ENCODE measurements at regions not wholly inside any gene's neighbourhood (a gene's known extent, or its start where the extent isn't known, plus 50 kb on each side); places are given as distances from the start of the nearest gene placed in this dataset.

GRCh38 chr10:90407131-90407530 lies 450.7 kb downstream of the HTR7 start:
- Histone ChIP-seq H3K27me3 (ENCODE audit: control insufficient read depth, insufficient read depth, low read length) (no peaks in the 10 kb centered on the region), H3K36me3 (ENCODE audit: insufficient read depth, low read length) (no peaks in the 10 kb centered on the region), H3K4me2 (ENCODE audit: low read length) (peak overlapping the region; percentile 31), H3K4me3 (ENCODE audit: low read length) (no peak overlapping the region), H3K9me3 (replicated peaks; ENCODE audit: low read length) (no peaks in the 10 kb centered on the region), H3K9ac (ENCODE audit: low read depth, low read length) (no peak overlapping the region), H3K4me1 (ENCODE audit: control insufficient read depth, insufficient read depth, low read length) (peaks cover 11% of the 10 kb centered on the region)

- Histone ChIP-seq H3K27me3 (ENCODE audit: control insufficient read depth, insufficient read depth, low read length) (no peaks in the 10 kb centered on the region), H3K4me3 (ENCODE audit: low read length) (no peak overlapping the region), H3K36me3 (ENCODE audit: insufficient read depth, low read length) (no peaks in the 10 kb centered on the region), H3K9me3 (replicated peaks; ENCODE audit: low read length) (no peaks in the 10 kb centered on the region), H3K4me2 (ENCODE audit: low read length) (no peak overlapping the region), H3K9ac (ENCODE audit: low read depth, low read length) (no peak overlapping the region), H3K4me1 (ENCODE audit: control insufficient read depth, insufficient read depth, low read length) (peaks cover 18% of the 10 kb centered on the region)
Measured at GRCh38 chr10:90407851-90408250, 450.0 kb downstream of the HTR7 start.

GRCh38 chr10:90412582-90412981 lies 445.3 kb downstream of the HTR7 start:
- Histone ChIP-seq H3K4me3 (ENCODE audit: low read length) (no peak overlapping the region), H3K36me3 (ENCODE audit: insufficient read depth, low read length) (no peaks in the 10 kb centered on the region), H3K4me1 (ENCODE audit: control insufficient read depth, insufficient read depth, low read length) (peaks cover 28% of the 10 kb centered on the region), H3K9me3 (replicated peaks; ENCODE audit: low read length) (no peaks in the 10 kb centered on the region), H3K4me2 (ENCODE audit: low read length) (peak overlapping the region; percentile 75), H3K27me3 (ENCODE audit: control insufficient read depth, insufficient read depth, low read length) (no peaks in the 10 kb centered on the region), H3K9ac (ENCODE audit: low read depth, low read length) (no peak overlapping the region)

GRCh38 chr10:90413196-90413595 lies 444.6 kb downstream of the HTR7 start:
- Histone ChIP-seq H3K4me2 (ENCODE audit: low read length) (peak overlapping the region; percentile 75), H3K4me1 (ENCODE audit: control insufficient read depth, insufficient read depth, low read length) (peaks cover 34% of the 10 kb centered on the region), H3K9me3 (replicated peaks; ENCODE audit: low read length) (no peaks in the 10 kb centered on the region), H3K27me3 (ENCODE audit: control insufficient read depth, insufficient read depth, low read length) (no peaks in the 10 kb centered on the region), H3K36me3 (ENCODE audit: insufficient read depth, low read length) (no peaks in the 10 kb centered on the region), H3K9ac (ENCODE audit: low read depth, low read length) (no peak overlapping the region), H3K4me3 (ENCODE audit: low read length) (peak overlapping the region; percentile 27)

GRCh38 chr10:90414926-90415325 lies 442.9 kb downstream of the HTR7 start:
- H3K4me1 ChIP-seq (ENCODE audit: control insufficient read depth, insufficient read depth, low read length): peaks cover 49% of the 10 kb centered on the region

GRCh38 chr10:90417029-90417428 lies 440.8 kb downstream of the HTR7 start:
- peaks cover 56% of the 10 kb centered on the region for H3K4me1 ChIP-seq (ENCODE audit: control insufficient read depth, insufficient read depth, low read length)
- H3K4me3 ChIP-seq (ENCODE audit: low read length): no peak overlapping the region
- no peaks in the 10 kb centered on the region for H3K36me3 ChIP-seq (ENCODE audit: insufficient read depth, low read length)
- H3K4me2 ChIP-seq (ENCODE audit: low read length): no peak overlapping the region
- peak overlapping the region; percentile 48 for H3K9ac ChIP-seq (ENCODE audit: low read depth, low read length)
- H3K9me3 ChIP-seq (replicated peaks; ENCODE audit: low read length): no peaks in the 10 kb centered on the region
- H3K27me3 ChIP-seq (ENCODE audit: control insufficient read depth, insufficient read depth, low read length): no peaks in the 10 kb centered on the region

More at GRCh38 chr10:90414926-90415325, 442.9 kb downstream of the HTR7 start:
- Histone ChIP-seq H3K4me3 (ENCODE audit: low read length) (no peak overlapping the region), H3K4me2 (ENCODE audit: low read length) (no peak overlapping the region), H3K9me3 (replicated peaks; ENCODE audit: low read length) (no peaks in the 10 kb centered on the region), H3K36me3 (ENCODE audit: insufficient read depth, low read length) (no peaks in the 10 kb centered on the region), H3K27me3 (ENCODE audit: control insufficient read depth, insufficient read depth, low read length) (no peaks in the 10 kb centered on the region), H3K9ac (ENCODE audit: low read depth, low read length) (no peak overlapping the region)

GRCh38 chr10:90417476-90418210 lies 440.2 kb downstream of the HTR7 start:
- H3K36me3 ChIP-seq (ENCODE audit: insufficient read depth, low read length): no peaks in the 10 kb centered on the region
- no peak overlapping the region for H3K4me2 ChIP-seq (ENCODE audit: low read length)
- H3K4me3 ChIP-seq (ENCODE audit: low read length): no peak overlapping the region
- no peaks in the 10 kb centered on the region for H3K9me3 ChIP-seq (replicated peaks; ENCODE audit: low read length)
- peaks cover 51% of the 10 kb centered on the region for H3K4me1 ChIP-seq (ENCODE audit: control insufficient read depth, insufficient read depth, low read length)
- no peaks in the 10 kb centered on the region for H3K27me3 ChIP-seq (ENCODE audit: control insufficient read depth, insufficient read depth, low read length)
- H3K9ac ChIP-seq (ENCODE audit: low read depth, low read length): peak overlapping the region; percentile 48

GRCh38 chr10:90418869-90419652 lies 438.8 kb downstream of the HTR7 start:
- H3K4me2 ChIP-seq (ENCODE audit: low read length): peak overlapping the region; percentile 36
- peaks cover 37% of the 10 kb centered on the region for H3K4me1 ChIP-seq (ENCODE audit: control insufficient read depth, insufficient read depth, low read length)
- H3K36me3 ChIP-seq (ENCODE audit: insufficient read depth, low read length): no peaks in the 10 kb centered on the region
- peak overlapping the region; percentile 32 for H3K9ac ChIP-seq (ENCODE audit: low read depth, low read length)
- no peak overlapping the region for H3K4me3 ChIP-seq (ENCODE audit: low read length)
- H3K27me3 ChIP-seq (ENCODE audit: control insufficient read depth, insufficient read depth, low read length): no peaks in the 10 kb centered on the region
- H3K9me3 ChIP-seq (replicated peaks; ENCODE audit: low read length): no peaks in the 10 kb centered on the region

- Histone ChIP-seq H3K27me3 (ENCODE audit: control insufficient read depth, insufficient read depth, low read length) (no peaks in the 10 kb centered on the region), H3K4me1 (ENCODE audit: control insufficient read depth, insufficient read depth, low read length) (peaks cover 49% of the 10 kb centered on the region), H3K9me3 (replicated peaks; ENCODE audit: low read length) (no peaks in the 10 kb centered on the region), H3K9ac (ENCODE audit: low read depth, low read length) (no peak overlapping the region), H3K4me3 (ENCODE audit: low read length) (no peak overlapping the region), H3K36me3 (ENCODE audit: insufficient read depth, low read length) (no peaks in the 10 kb centered on the region), H3K4me2 (ENCODE audit: low read length) (no peak overlapping the region)
Measured at GRCh38 chr10:90420637-90421318, 437.1 kb downstream of the HTR7 start.

GRCh38 chr10:90421874-90422273 lies 436.0 kb downstream of the HTR7 start:
- Histone ChIP-seq H3K36me3 (ENCODE audit: insufficient read depth, low read length) (no peaks in the 10 kb centered on the region), H3K4me1 (ENCODE audit: control insufficient read depth, insufficient read depth, low read length) (peaks cover 46% of the 10 kb centered on the region), H3K9ac (ENCODE audit: low read depth, low read length) (no peak overlapping the region), H3K4me2 (ENCODE audit: low read length) (no peak overlapping the region), H3K27me3 (ENCODE audit: control insufficient read depth, insufficient read depth, low read length) (no peaks in the 10 kb centered on the region), H3K4me3 (ENCODE audit: low read length) (no peak overlapping the region), H3K9me3 (replicated peaks; ENCODE audit: low read length) (no peaks in the 10 kb centered on the region)

GRCh38 chr10:90424730-90425129 lies 433.1 kb downstream of the HTR7 start:
- H3K4me2 ChIP-seq (ENCODE audit: low read length): peak overlapping the region; percentile 57
- H3K27me3 ChIP-seq (ENCODE audit: control insufficient read depth, insufficient read depth, low read length): no peaks in the 10 kb centered on the region
- no peaks in the 10 kb centered on the region for H3K36me3 ChIP-seq (ENCODE audit: insufficient read depth, low read length)
- no peak overlapping the region for H3K9ac ChIP-seq (ENCODE audit: low read depth, low read length)
- peaks cover 21% of the 10 kb centered on the region for H3K4me1 ChIP-seq (ENCODE audit: control insufficient read depth, insufficient read depth, low read length)
- H3K9me3 ChIP-seq (replicated peaks; ENCODE audit: low read length): no peaks in the 10 kb centered on the region
- H3K4me3 ChIP-seq (ENCODE audit: low read length): no peak overlapping the region

All from skeletal muscle satellite cell (primary cell).